Mammary epithelial cell (primary cell): ENCODE measurements at regions not wholly inside any gene's neighbourhood (a gene's known extent, or its start where the extent isn't known, plus 50 kb on each side); places are given as distances from the start of the nearest gene placed in this dataset.

Experiments used
- EZH2 ChIP-seq: IDR thresholded peaks from 2 replicates; pipeline ENCODE4 v1.6.1; 2012; ENCODE audit warnings: low read length, inconsistent platforms, borderline replicate concordance
- TF ChIP-seq, protein P1 (sequence below), 2 donors: IDR thresholded peaks in 1 of 2; conservative IDR thresholded peaks in 1 of 2; 2 replicates each; pipeline ENCODE4 v1.5.1; 2011 to 2012; ENCODE audit warnings: inconsistent platforms in 2 of 2, low read length in 2 of 2, mild to moderate bottlenecking in 2 of 2, control low read depth in 1 of 2, low read depth in 1 of 2; ENCODE audit not compliant: insufficient read depth in 1 of 2; ENCODE audit errors: extremely low read depth in 1 of 2

DNA sequence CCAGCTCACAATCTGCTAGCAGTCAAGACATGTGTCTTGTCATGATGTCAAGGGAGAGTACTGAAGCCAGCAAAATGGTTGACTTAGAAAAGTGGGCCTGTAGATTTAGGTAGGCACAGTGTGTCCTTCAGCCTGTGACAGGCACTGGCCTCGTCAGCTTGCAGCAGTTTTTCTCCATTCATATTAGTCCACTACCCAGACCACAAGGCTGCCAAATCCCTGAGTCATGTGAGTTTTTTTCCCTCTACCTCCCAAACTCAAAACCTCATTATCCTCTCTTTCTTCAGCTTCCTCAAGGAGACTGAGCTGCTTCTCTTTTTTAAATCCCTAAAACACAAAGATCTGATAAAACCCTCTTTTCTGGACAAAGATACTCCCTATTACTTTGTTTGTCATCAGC lies 102.6 kb upstream of the HS3ST3A1 start:
- TF ChIP-seq, protein P1, sequence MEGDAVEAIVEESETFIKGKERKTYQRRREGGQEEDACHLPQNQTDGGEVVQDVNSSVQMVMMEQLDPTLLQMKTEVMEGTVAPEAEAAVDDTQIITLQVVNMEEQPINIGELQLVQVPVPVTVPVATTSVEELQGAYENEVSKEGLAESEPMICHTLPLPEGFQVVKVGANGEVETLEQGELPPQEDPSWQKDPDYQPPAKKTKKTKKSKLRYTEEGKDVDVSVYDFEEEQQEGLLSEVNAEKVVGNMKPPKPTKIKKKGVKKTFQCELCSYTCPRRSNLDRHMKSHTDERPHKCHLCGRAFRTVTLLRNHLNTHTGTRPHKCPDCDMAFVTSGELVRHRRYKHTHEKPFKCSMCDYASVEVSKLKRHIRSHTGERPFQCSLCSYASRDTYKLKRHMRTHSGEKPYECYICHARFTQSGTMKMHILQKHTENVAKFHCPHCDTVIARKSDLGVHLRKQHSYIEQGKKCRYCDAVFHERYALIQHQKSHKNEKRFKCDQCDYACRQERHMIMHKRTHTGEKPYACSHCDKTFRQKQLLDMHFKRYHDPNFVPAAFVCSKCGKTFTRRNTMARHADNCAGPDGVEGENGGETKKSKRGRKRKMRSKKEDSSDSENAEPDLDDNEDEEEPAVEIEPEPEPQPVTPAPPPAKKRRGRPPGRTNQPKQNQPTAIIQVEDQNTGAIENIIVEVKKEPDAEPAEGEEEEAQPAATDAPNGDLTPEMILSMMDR (conservative IDR thresholded peaks at IDR 0.05 in 1 of 2, IDR thresholded peaks at IDR 0.05 in 1 of 2; ENCODE audit: extremely low read depth in 1 of 2, insufficient read depth in 1 of 2, low read depth in 1 of 2, low read length in 2 of 2), result no peak
- no peak for TF ChIP-seq EZH2
